K562 (cell line): ENCODE measurements at regions not wholly inside any gene's neighbourhood (a gene's known extent, or its start where the extent isn't known, plus 50 kb on each side); places are given as distances from the start of the nearest gene placed in this dataset.

Source experiments
- ATAC-seq: fragments of 200-7000 bp; cut with Tn5 transposase; 3 replicates; pipeline ENCODE4 v1.9.1; 2020; ENCODE audit warnings: moderate library complexity
- BruUV-seq: library from RNA; stranded (reverse); fragments of 400-500 nt; replicated peaks from 2 replicates; lab custom pipeline; 2021; lab: Mats Ljungman, UMichigan
- CTCF ChIA-PET: fragments of 300-600 bp; formaldehyde crosslinking; extraction: SDS; loops from one replicate; lab custom pipeline; 2021; ENCODE audit warnings: low intra/inter-chr PET ratio; lab: Yijun Ruan, JAX
- POLR2A ChIA-PET: fragments of 300-600, 350-650 bp; sonication (Branson Sonifier 250); formaldehyde crosslinking; extraction: SDS; loops from one replicate; lab custom pipeline; 2021; ENCODE audit warnings: antibody characterized with exemption, inconsistent platforms; lab: Yijun Ruan, JAX
- DNase-seq, 4 experiments: peaks; one replicate each; pipeline versions ENCODE4 v3.0.0 to v3.0.0-alpha.2; 2011 to 2018; ENCODE audit warnings: low spot score in 3 of 4, mixed read lengths in 3 of 4; ENCODE audit errors: extremely low read depth in 1 of 4
- FAIRE-seq: peaks from 2 replicates; lab custom pipeline; 2011; peaks lifted over from hg19 to GRCh38; lab: Jason Lieb, UNC
- H2AFZ ChIP-seq: 2 replicates; pipeline ENCODE4 v1.6.0; 2011; ENCODE audit warnings: low read depth, low read length, control low read depth, inconsistent platforms
- H3K27ac ChIP-seq: fragments of 200-600 bp; 3 replicates; pipeline ENCODE4 v1.8.0; 2011; ENCODE audit warnings: low read depth, mild to moderate bottlenecking, control low read depth, inconsistent platforms, low read length, moderate library complexity, mixed read lengths; ENCODE audit errors: extremely low read depth
- H3K27me3 ChIP-seq, 2 experiments: fragments of 300-600 bp in 1 of 2; 2 replicates in 1 of 2; 3 replicates in 1 of 2; pipeline versions ENCODE4 v1.6.0 to v1.8.0; 2011; ENCODE audit warnings: inconsistent platforms in 2 of 2, low read length in 2 of 2, mild to moderate bottlenecking in 1 of 2, mixed read lengths in 1 of 2, moderate library complexity in 1 of 2; ENCODE audit not compliant: control insufficient read depth in 2 of 2, insufficient read depth in 2 of 2
- H3K36me3 ChIP-seq: fragments of 300-600 bp; 3 replicates; pipeline ENCODE4 v1.8.0; 2011; ENCODE audit warnings: mild to moderate bottlenecking, low read length, inconsistent platforms; ENCODE audit not compliant: control insufficient read depth, insufficient read depth
- H3K4me1 ChIP-seq, 2 experiments: fragments of 200-600 bp in 1 of 2; replicated peaks in 1 of 2; 2 replicates in 1 of 2; 3 replicates in 1 of 2; pipeline versions ENCODE4 v1.5.1 to v1.8.0; 2011; ENCODE audit warnings: inconsistent platforms in 2 of 2, low read length in 2 of 2, mild to moderate bottlenecking in 1 of 2, mixed read lengths in 1 of 2, moderate library complexity in 1 of 2; ENCODE audit not compliant: control insufficient read depth in 2 of 2, insufficient read depth in 2 of 2
- H3K4me2 ChIP-seq: 2 replicates; pipeline ENCODE4 v1.6.1; 2011; ENCODE audit warnings: low read length, control low read depth, inconsistent platforms, mixed read lengths; ENCODE audit not compliant: insufficient read depth
- H3K4me3 ChIP-seq: fragments of 200-600 bp; sonication (generic), shearing (Covaris generic); 2 replicates; pipeline ENCODE4 v1.5.1; 2016; ENCODE audit warnings: control low read depth, inconsistent platforms
- H3K79me2 ChIP-seq: fragments of 200-600 bp; 3 replicates; pipeline ENCODE4 v1.8.0; 2011; ENCODE audit warnings: low read length, inconsistent platforms; ENCODE audit not compliant: control insufficient read depth, insufficient read depth
- H3K9ac ChIP-seq, 2 experiments: 2 replicates each; pipeline versions ENCODE4 v1.6.0 to v1.6.1; 2011; ENCODE audit warnings: low read depth in 2 of 2, low read length in 2 of 2, control low read depth in 1 of 2, inconsistent platforms in 1 of 2, mild to moderate bottlenecking in 1 of 2, mixed read lengths in 1 of 2; ENCODE audit not compliant: insufficient read depth in 1 of 2
- H3K9me1 ChIP-seq: one replicate; pipeline ENCODE4 v1.6.0; 2011; ENCODE audit warnings: inconsistent platforms, mild to moderate bottlenecking, low read length, moderate library complexity; ENCODE audit not compliant: control insufficient read depth, insufficient read depth
- H3K9me3 ChIP-seq: replicated peaks from 2 replicates; pipeline ENCODE4 v1.5.1; 2011; ENCODE audit warnings: low read depth, low read length, inconsistent platforms; ENCODE audit not compliant: control insufficient read depth, insufficient read depth
- H4K20me1 ChIP-seq: replicated peaks from 2 replicates; pipeline ENCODE4 v1.6.1; 2011; ENCODE audit warnings: low read length, inconsistent platforms, mixed read lengths; ENCODE audit not compliant: control insufficient read depth, insufficient read depth
- CAMTA2 ChIP-seq: fragments of 250-450 bp; sonication (Bioruptor Pico); conservative IDR thresholded peaks from 2 replicates; pipeline ENCODE4 v1.5.1; 2022
- ESRRA ChIP-seq: fragments of 450-650 bp; IDR thresholded peaks from 2 replicates; pipeline ENCODE4 v1.6.1; 2014; ENCODE audit warnings: low read depth, mild to moderate bottlenecking, moderate library complexity, borderline replicate concordance
- GATAD2A ChIP-seq: fragments of 450-650 bp; IDR thresholded peaks from 2 replicates; pipeline ENCODE4 v1.6.1; 2017
- HDAC3 ChIP-seq: fragments of 450-650 bp; IDR thresholded peaks from 2 replicates; pipeline ENCODE4 v1.6.1; 2018; ENCODE audit warnings: borderline replicate concordance, mild to moderate bottlenecking, moderate library complexity; ENCODE audit not compliant: partially characterized antibody
- KAT8 ChIP-seq: fragments of 450-650 bp; IDR thresholded peaks from 2 replicates; pipeline ENCODE4 v1.6.1; 2016; ENCODE audit warnings: low read depth, mild to moderate bottlenecking
- LARP7 ChIP-seq: fragments of 450-650 bp; IDR thresholded peaks from 2 replicates; pipeline ENCODE4 v1.6.1; 2016
- MCM2 ChIP-seq: fragments of 450-650 bp; IDR thresholded peaks from 2 replicates; pipeline ENCODE4 v1.6.1; 2017; ENCODE audit warnings: low read depth, mild to moderate bottlenecking
- NONO ChIP-seq, 2 experiments: fragments of 200-400 bp in 1 of 2; fragments of 450-650 bp in 1 of 2; formaldehyde crosslinking in 1 of 2; IDR thresholded peaks; 2 replicates each; pipeline ENCODE4 v1.6.1; 2017; ENCODE audit warnings: low read depth in 2 of 2, mild to moderate bottlenecking in 2 of 2, moderate library complexity in 2 of 2, low read length in 1 of 2
- NR2C1 ChIP-seq, 2 experiments: fragments of 450-650 bp; IDR thresholded peaks; 2 replicates each; pipeline ENCODE4 v1.6.1; 2017; ENCODE audit warnings: mild to moderate bottlenecking in 2 of 2, antibody characterized with exemption in 1 of 2, inconsistent platforms in 1 of 2, missing compliant biosample characterization in 1 of 2, missing genetic modification characterization in 1 of 2
- SIN3A ChIP-seq, 2 experiments: fragments of 150-350 bp in 1 of 2; IDR thresholded peaks; 2 replicates each; pipeline ENCODE4 v1.6.1; 2011 to 2016; ENCODE audit warnings: borderline replicate concordance in 2 of 2, low read depth in 2 of 2, low read length in 2 of 2, mild to moderate bottlenecking in 2 of 2, moderate library complexity in 2 of 2; ENCODE audit not compliant: control insufficient read depth in 1 of 2
- TRIM24 ChIP-seq, 2 experiments: fragments of 450-650 bp; IDR thresholded peaks; 2 replicates each; pipeline ENCODE4 v1.6.1; 2016
- ZNF282 ChIP-seq: sonication (generic); formaldehyde crosslinking; IDR thresholded peaks from 2 replicates; pipeline ENCODE4 v1.8.1; 2023; ENCODE audit warnings: missing genetic modification reagents
- ZNF518B ChIP-seq: fragments of 250-450 bp; sonication (Bioruptor Pico); IDR thresholded peaks from 2 replicates; pipeline ENCODE4 v1.5.0; 2021; ENCODE audit warnings: mild to moderate bottlenecking, moderate library complexity
- ZNF699 ChIP-seq: fragments of 250-450 bp; sonication (Bioruptor Pico); IDR thresholded peaks from 2 replicates; pipeline ENCODE4 v1.8.0; 2021; ENCODE audit warnings: mild to moderate bottlenecking, moderate library complexity; ENCODE audit not compliant: insufficient replicate concordance
- ZNF77 ChIP-seq: fragments of 250-450 bp; sonication (Bioruptor Pico); IDR thresholded peaks from 2 replicates; pipeline ENCODE4 v1.5.0; 2020
- WGBS: fragments of 100-300 bp; shearing (Covaris generic); methylation state at CpG from one replicate; pipeline ENCODE4 v1.1.6; 2016; ENCODE audit warnings: low coverage, mixed read lengths; ENCODE audit not compliant: insufficient coverage; ENCODE audit errors: missing lambda C conversion rate; 5-methylcytosine and 5-hydroxymethylcytosine counted together
- in situ Hi-C: fragments of 300-500 bp; cut with MboI; formaldehyde crosslinking; loops from 4 replicates; pipeline ENCODE4 v1.15.0; 2018; ENCODE audit warnings: inconsistent platforms, mixed read lengths
- intact Hi-C: fragments of 100-400 bp; cut with micrococcal nuclease; formaldehyde crosslinking; loops from 2 replicates; pipeline ENCODE4 v1.14.2; 2022
- TF ChIP-seq, protein P1 (sequence below): fragments of 450-650 bp; conservative IDR thresholded peaks from 2 replicates; pipeline ENCODE4 v1.6.1; 2016; ENCODE audit warnings: missing genetic modification characterization, low read depth, mild to moderate bottlenecking, control low read depth, missing compliant biosample characterization

DNA sequence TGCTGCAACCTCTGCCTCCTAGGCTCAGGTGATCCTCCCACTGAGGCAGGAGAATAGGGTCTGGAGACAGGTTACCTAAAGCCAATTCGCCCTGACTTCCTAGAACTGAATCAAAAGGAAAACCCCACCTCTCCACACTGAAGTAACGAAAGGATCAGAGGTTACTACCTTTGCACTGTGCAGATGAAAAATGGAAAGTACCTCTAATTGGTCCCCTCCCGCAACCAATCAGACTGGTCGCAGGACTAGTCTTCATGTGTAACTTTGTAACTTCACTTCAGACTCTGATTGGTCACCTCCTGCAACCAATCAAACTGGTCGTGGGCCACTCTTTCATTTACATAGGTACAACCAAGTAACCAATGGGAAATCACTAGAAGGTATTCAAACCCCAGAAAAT lies 61.1 kb downstream of the ATXN3L start:
- FAIRE-seq: no peak
- 64% methylated on average over 5 of the region's 5 CpGs for WGBS
- no peaks in the 10 kb centered on the region for H3K9me1 ChIP-seq
- intact Hi-C loops (no loop called here), in situ Hi-C loops (no loop called here)
- no peak overlapping the region for H3K27ac ChIP-seq
- no peaks in the 10 kb centered on the region for H3K27me3 ChIP-seq
- ATAC-seq: no peak
- no peak overlapping the region for H3K4me2 ChIP-seq
- peaks cover 0 to 14% of the 10 kb centered on the region in 2 experiments; a peak in 3 of 5 replicates for H3K4me1 ChIP-seq
- no peak overlapping the region for H3K9ac ChIP-seq
- H3K9me3 ChIP-seq: no peaks in the 10 kb centered on the region
- H2AFZ ChIP-seq: no peak overlapping the region
- H3K4me3 ChIP-seq: no peak overlapping the region
- H3K36me3 ChIP-seq: no peaks in the 10 kb centered on the region; the same call in 2 of the 3 replicates
- H3K79me2 ChIP-seq: no peaks in the 10 kb centered on the region
- POLR2A ChIA-PET: interaction anchor here (0.9 kb wide), 1 partner anchor 171 kb away, joined by 3 read pairs; no protein-coding TSS in a partner anchor
- no TSS peak for BruUV-seq
- H4K20me1 ChIP-seq: no peaks in the 10 kb centered on the region
- CTCF ChIA-PET: no interaction called here
- TF ChIP-seq ZNF518B: no peak
- no peak for TF ChIP-seq LARP7
- no peak for TF ChIP-seq NONO (IDR thresholded peaks at IDR 0.05; ENCODE audit: low read depth in 2 of 2, low read length in 1 of 2)
- TF ChIP-seq NR2C1 (IDR thresholded peaks at IDR 0.05): no peak
- TF ChIP-seq NR2C1 (tag; IDR thresholded peaks at IDR 0.05): no peak
- no peak for TF ChIP-seq TRIM24 (IDR thresholded peaks at IDR 0.05)
- no peak for TF ChIP-seq ZNF699
- no peak for TF ChIP-seq ZNF77 (CRISPR knock-in tag)
- TF ChIP-seq ZNF282 (CRISPR knock-in tag): no peak
- no peak for TF ChIP-seq SIN3A (IDR thresholded peaks at IDR 0.05; ENCODE audit: borderline replicate concordance in 2 of 2, control insufficient read depth in 1 of 2, low read depth in 2 of 2, low read length in 2 of 2)
- TF ChIP-seq, protein P1, sequence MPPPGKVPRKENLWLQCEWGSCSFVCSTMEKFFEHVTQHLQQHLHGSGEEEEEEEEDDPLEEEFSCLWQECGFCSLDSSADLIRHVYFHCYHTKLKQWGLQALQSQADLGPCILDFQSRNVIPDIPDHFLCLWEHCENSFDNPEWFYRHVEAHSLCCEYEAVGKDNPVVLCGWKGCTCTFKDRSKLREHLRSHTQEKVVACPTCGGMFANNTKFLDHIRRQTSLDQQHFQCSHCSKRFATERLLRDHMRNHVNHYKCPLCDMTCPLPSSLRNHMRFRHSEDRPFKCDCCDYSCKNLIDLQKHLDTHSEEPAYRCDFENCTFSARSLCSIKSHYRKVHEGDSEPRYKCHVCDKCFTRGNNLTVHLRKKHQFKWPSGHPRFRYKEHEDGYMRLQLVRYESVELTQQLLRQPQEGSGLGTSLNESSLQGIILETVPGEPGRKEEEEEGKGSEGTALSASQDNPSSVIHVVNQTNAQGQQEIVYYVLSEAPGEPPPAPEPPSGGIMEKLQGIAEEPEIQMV: no peak
- no peak for TF ChIP-seq HDAC3
- no peak for TF ChIP-seq GATAD2A
- no peak for TF ChIP-seq CAMTA2
- no peak for TF ChIP-seq KAT8
- no peak for TF ChIP-seq ESRRA
- TF ChIP-seq MCM2: no peak
- DNase-seq: no peak
